ENCODE measurements at regions not wholly inside any gene's neighbourhood (a gene's known extent, or its start where the extent isn't known, plus 50 kb on each side); places are given as distances from the start of the nearest gene placed in this dataset.
"Not testable (repeated sequence)": the region's sequence is repeated elsewhere in the genome, so short reads cannot be mapped to it uniquely, and the experiment has no call there.

- intact Hi-C loops (cut with DNase I, micrococcal nuclease) = no loop called here
- ATAC-seq (peak; percentile 57), DNase-seq (peak in 1 of 2 donors; percentile 18)
Observed at GRCh38 chr5:18745042-18745987, 1111.1 kb downstream of the TAF11L14 start.

- DNase-seq (peak in 1 of 2 donors; percentile 34), ATAC-seq (peak; percentile 79)
- intact Hi-C loops (cut with DNase I, micrococcal nuclease) = no loop called here
Observed at GRCh38 chr5:18745988-18746615, 1111.8 kb downstream of the TAF11L14 start.

GRCh38 chr5:18749763-18750162, 1115.5 kb downstream of the TAF11L14 start:
- DNase-seq (no peak), ATAC-seq (no peak)
- intact Hi-C loops (cut with DNase I, micrococcal nuclease) = no loop called here

- no peak for DNase-seq
- intact Hi-C loops (cut with DNase I, micrococcal nuclease) = no loop called here
- no peak for ATAC-seq
Observed at GRCh38 chr5:18752317-18752716, 1118.1 kb downstream of the TAF11L14 start.

GRCh38 chr5:18754201-18754600, 1119.9 kb downstream of the TAF11L14 start:
- no peak for DNase-seq
- intact Hi-C loops (cut with DNase I, micrococcal nuclease) = no loop called here

GRCh38 chr5:18761801-18762200, 1127.5 kb downstream of the TAF11L14 start:
- intact Hi-C loops (cut with DNase I, micrococcal nuclease) = no loop called here

More at GRCh38 chr5:18754201-18754600, 1119.9 kb downstream of the TAF11L14 start:
- ATAC-seq = no peak

GRCh38 chr5:18764161-18764560, 1129.9 kb downstream of the TAF11L14 start:
- no peak for ATAC-seq
- intact Hi-C loops (cut with DNase I, micrococcal nuclease) = no loop called here

More at GRCh38 chr5:18761801-18762200, 1127.5 kb downstream of the TAF11L14 start:
- DNase-seq (no peak), ATAC-seq (no peak)

GRCh38 chr5:18765304-18765703, 1131.0 kb downstream of the TAF11L14 start:
- intact Hi-C loops (cut with DNase I, micrococcal nuclease) = no loop called here
- ATAC-seq (no peak), DNase-seq (no peak)

More at GRCh38 chr5:18764161-18764560, 1129.9 kb downstream of the TAF11L14 start:
- no peak for DNase-seq

GRCh38 chr5:18771097-18771610, 1136.9 kb downstream of the TAF11L14 start:
- ATAC-seq (no peak), DNase-seq (no peak)
- intact Hi-C loops (cut with DNase I, micrococcal nuclease) = no loop called here

GRCh38 chr5:18772475-18772874, 1138.2 kb downstream of the TAF11L14 start:
- no peak for DNase-seq
- intact Hi-C loops (cut with DNase I, micrococcal nuclease) = no loop called here
- no peak for ATAC-seq

- ATAC-seq = no peak
- DNase-seq = no peak
- intact Hi-C loops (cut with DNase I, micrococcal nuclease) = no loop called here
Observed at GRCh38 chr5:18778225-18778624, 1144.0 kb downstream of the TAF11L14 start.

- ATAC-seq (no peak), DNase-seq (no peak)
Observed at GRCh38 chr5:18789218-18789998, 1155.1 kb downstream of the TAF11L14 start.

GRCh38 chr5:18792145-18792544, 1157.9 kb downstream of the TAF11L14 start:
- intact Hi-C loops (cut with DNase I, micrococcal nuclease) = no loop called here
- DNase-seq (peak in 1 of 2 donors; percentile 18), ATAC-seq (peak; percentile 65)

More at GRCh38 chr5:18789218-18789998, 1155.1 kb downstream of the TAF11L14 start:
- intact Hi-C loops (cut with DNase I, micrococcal nuclease) = no loop called here

- ATAC-seq (no peak), DNase-seq (no peak)
- intact Hi-C loops (cut with DNase I, micrococcal nuclease) = no loop called here
Observed at GRCh38 chr5:18797222-18797621, 1163.0 kb downstream of the TAF11L14 start.

GRCh38 chr5:18798058-18798457, 1163.8 kb downstream of the TAF11L14 start:
- no peak for ATAC-seq
- intact Hi-C loops (cut with DNase I, micrococcal nuclease) = no loop called here
- DNase-seq = no peak

GRCh38 chr5:18799482-18800128, 1165.3 kb downstream of the TAF11L14 start:
- ATAC-seq (no peak), DNase-seq (no peak)
- intact Hi-C loops (cut with DNase I, micrococcal nuclease) = no loop called here

GRCh38 chr5:18800293-18801025, 1166.2 kb downstream of the TAF11L14 start:
- intact Hi-C loops (cut with DNase I, micrococcal nuclease) = no loop called here
- no peak for ATAC-seq

GRCh38 chr5:18801413-18801812, 1167.2 kb downstream of the TAF11L14 start:
- DNase-seq; intact Hi-C loops (cut with DNase I, micrococcal nuclease); ATAC-seq: not testable (repeated sequence)

More at GRCh38 chr5:18800293-18801025, 1166.2 kb downstream of the TAF11L14 start:
- DNase-seq = no peak

Measured in left colon (tissue), 2 donors.